ENCODE measurements at regions not wholly inside any gene's neighbourhood (a gene's known extent, or its start where the extent isn't known, plus 50 kb on each side); places are given as distances from the start of the nearest gene placed in this dataset.

- TF ChIP-seq CTCF (IDR thresholded peaks at IDR 0.05), result no peak
- TF ChIP-seq POLR2A (IDR thresholded peaks at IDR 0.05), result no peak
- no peak for TF ChIP-seq POLR2AphosphoS5 (IDR thresholded peaks at IDR 0.05; ENCODE audit: insufficient read depth in 1 of 2, low read depth in 1 of 2)
These were observed 310.2 kb downstream of the FAT4 start for GRCh38 chr4:125624951-125625350.
